ENCODE measurements at regions not wholly inside any gene's neighbourhood (a gene's known extent, or its start where the extent isn't known, plus 50 kb on each side); places are given as distances from the start of the nearest gene placed in this dataset.
"Not testable (repeated sequence)": the region's sequence is repeated elsewhere in the genome, so short reads cannot be mapped to it uniquely, and the experiment has no call there.

DNA sequence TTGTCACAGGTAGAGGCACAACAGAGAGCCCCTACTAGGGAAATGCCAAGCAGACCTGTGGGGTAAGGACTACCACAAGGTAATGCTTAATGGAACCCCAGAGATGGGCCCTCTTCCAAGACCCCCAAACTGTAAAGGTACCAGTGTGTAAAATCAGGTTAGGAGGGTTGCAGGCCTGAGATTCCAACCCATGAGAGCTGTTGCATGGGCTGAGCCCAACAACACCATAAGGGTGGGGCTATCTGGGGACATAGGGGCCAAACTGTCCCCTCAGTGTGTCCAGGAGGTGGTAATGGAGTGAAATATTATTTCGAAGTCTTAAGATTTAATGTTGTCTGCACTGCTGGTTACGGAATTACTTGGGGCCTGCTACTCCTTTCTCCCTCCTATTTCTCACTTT is 620.2 kb downstream of the ETNK1 start:
- no peak for DNase-seq (ENCODE audit: low read depth)
- TF ChIP-seq, protein P1, sequence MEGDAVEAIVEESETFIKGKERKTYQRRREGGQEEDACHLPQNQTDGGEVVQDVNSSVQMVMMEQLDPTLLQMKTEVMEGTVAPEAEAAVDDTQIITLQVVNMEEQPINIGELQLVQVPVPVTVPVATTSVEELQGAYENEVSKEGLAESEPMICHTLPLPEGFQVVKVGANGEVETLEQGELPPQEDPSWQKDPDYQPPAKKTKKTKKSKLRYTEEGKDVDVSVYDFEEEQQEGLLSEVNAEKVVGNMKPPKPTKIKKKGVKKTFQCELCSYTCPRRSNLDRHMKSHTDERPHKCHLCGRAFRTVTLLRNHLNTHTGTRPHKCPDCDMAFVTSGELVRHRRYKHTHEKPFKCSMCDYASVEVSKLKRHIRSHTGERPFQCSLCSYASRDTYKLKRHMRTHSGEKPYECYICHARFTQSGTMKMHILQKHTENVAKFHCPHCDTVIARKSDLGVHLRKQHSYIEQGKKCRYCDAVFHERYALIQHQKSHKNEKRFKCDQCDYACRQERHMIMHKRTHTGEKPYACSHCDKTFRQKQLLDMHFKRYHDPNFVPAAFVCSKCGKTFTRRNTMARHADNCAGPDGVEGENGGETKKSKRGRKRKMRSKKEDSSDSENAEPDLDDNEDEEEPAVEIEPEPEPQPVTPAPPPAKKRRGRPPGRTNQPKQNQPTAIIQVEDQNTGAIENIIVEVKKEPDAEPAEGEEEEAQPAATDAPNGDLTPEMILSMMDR (conservative IDR thresholded peaks at IDR 0.05; ENCODE audit: low read depth, low read length): no peak
- H3K4me3 ChIP-seq (ENCODE audit: low read depth, low read length): no peak overlapping the region

DNA sequence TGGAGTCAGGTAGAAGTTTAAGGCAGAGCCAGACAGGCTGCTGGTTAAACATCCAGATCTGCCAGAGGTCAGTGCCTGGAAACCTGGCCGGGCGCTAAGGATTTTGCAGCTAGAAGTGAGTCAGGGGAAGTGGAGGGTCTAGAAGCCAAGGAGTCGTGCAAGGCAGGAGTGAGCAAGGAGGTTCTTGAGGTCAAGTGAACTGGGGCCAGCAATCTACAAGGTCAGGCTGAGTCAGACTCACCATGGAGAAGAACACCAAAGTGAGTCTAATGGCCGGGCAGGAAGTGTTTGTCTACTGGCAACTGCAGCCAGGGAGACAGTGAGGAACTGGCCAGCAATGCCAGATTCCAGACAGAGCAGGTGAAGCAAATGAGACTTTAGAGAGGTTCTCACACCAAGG is 628.2 kb downstream of the ETNK1 start:
- TF ChIP-seq, protein P1 (conservative IDR thresholded peaks at IDR 0.05; ENCODE audit: low read depth, low read length): no peak
- no peak for DNase-seq (ENCODE audit: low read depth)
- H3K4me3 ChIP-seq (ENCODE audit: low read depth, low read length): no peak overlapping the region

DNA sequence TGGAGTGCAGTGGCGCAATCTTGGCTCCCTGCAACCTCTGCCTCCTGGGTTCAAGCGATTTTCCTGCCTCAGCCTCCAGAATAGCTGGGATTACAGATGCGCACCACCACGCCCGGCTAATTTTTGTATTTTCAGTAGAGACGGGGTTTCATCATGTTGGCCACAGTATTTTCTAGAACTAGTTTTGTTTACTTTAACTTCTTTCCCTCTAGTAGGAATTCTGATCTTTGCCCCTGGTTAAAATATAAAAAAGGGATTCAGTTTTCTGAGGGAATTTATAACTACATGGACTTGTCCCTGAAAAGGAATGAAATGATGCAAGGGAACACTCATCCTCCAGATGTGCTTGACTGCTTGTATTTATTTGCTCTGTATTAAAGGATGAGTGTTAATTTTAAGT is 628.9 kb downstream of the ETNK1 start:
- not testable (repeated sequence) for DNase-seq (ENCODE audit: low read depth); H3K4me3 ChIP-seq (ENCODE audit: low read depth, low read length)

DNA sequence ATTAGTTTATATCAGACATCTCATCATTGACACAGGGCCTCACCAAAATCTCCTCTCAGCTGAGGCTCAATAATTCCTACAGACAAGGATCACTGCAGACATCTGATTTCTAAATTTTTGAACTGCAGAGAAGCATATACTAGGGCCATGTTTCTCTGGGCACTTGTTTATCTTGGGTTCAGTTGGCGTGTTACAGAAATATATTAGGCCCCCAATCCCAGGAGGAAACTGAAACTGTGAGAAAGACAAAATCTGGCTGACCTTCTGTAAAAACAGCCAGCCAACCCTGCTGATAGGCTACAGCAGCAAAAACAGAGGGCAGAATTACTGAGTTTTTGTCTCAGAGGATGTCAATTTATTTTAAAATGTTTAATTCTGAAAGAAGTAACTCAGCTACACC is 634.6 kb downstream of the ETNK1 start:
- no peak for DNase-seq (ENCODE audit: low read depth)
- H3K4me3 ChIP-seq (ENCODE audit: low read depth, low read length): no peak overlapping the region
- TF ChIP-seq, protein P1 (conservative IDR thresholded peaks at IDR 0.05; ENCODE audit: low read depth, low read length): no peak

DNA sequence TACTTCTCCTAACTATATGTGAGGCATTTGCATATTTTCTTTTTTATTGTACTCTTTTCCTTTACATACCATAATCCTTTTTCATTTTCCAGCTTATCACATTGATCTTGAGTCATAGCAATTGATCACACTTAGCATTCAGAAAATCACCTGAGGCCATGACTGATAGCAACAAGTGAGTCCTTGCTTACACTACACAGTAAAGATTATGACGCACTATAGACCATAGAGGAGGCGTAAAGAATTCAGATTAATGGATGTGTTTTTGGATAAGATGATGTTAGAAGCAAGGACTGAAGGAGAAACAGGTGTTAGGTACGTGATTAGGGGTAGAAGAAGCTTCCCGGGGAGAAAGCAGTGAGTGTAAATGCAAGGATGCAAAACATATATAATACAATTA is 637.7 kb downstream of the ETNK1 start:
- DNase-seq (ENCODE audit: low read depth): no peak
- TF ChIP-seq, protein P1 (conservative IDR thresholded peaks at IDR 0.05; ENCODE audit: low read depth, low read length): no peak
- H3K4me3 ChIP-seq (ENCODE audit: low read depth, low read length): no peak overlapping the region

DNA sequence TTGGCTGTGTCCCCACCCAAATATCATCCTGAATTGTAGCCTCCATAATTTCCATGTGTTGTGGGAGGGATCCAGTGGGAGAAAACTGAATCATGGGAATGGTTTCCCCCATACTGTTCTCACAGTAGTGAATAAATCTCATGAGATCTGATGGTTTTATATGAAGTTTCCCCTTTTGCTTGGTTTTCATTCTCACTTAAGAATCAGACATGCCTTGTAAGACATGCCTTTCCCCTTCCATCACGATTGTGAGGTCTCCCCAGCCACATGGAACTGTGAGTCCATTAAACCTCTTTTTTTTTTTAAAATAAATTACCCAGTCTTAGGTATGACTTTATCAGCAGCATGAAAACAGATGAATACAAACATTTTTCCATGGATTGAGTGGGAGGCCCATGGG is 652.9 kb downstream of the ETNK1 start:
- H3K4me3 ChIP-seq (ENCODE audit: low read depth, low read length): no peak overlapping the region
- TF ChIP-seq, protein P1 (conservative IDR thresholded peaks at IDR 0.05; ENCODE audit: low read depth, low read length): no peak
- no peak for DNase-seq (ENCODE audit: low read depth)

DNA sequence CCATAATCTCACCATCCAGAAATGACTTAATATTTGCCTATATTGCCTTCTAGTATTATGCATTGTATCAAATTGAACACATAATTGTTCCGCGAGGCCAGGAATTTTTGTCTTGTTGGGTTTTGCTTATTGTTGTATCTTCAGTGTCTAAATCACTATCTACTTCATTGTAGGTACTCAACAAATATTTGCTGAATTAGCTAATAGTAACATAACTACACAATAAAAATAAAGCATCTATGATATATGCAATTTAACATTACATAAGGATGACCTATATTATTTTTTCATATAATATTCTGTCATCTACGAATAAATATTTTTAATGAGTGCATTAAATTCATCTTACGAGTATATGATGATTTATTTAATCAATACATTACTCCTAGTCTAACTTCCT is 656.3 kb downstream of the ETNK1 start:
- DNase-seq (ENCODE audit: low read depth): no peak
- no peak overlapping the region for H3K4me3 ChIP-seq (ENCODE audit: low read depth, low read length)
- TF ChIP-seq, protein P1 (conservative IDR thresholded peaks at IDR 0.05; ENCODE audit: low read depth, low read length): no peak

DNA sequence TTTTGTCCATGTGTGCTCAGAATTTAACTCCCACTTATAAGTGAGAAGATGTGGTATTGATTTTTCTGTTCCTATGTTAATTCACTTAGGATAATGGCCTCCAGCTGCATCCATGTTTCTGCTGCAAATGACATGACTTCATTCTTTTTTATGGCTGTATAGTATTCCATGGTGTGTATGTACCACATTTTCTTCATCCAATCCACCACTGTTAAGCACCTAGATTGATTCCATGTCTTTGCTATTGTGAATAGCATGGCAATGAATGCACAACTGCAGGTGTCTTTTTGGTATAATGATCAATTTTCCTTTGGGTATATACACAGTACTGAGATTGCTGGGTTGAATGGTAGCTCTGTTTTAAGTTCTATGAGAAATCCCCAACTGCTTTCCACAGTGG is 657.7 kb downstream of the ETNK1 start:
- H3K4me3 ChIP-seq (ENCODE audit: low read depth, low read length): no peak overlapping the region
- TF ChIP-seq, protein P1 (conservative IDR thresholded peaks at IDR 0.05; ENCODE audit: low read depth, low read length): no peak
- no peak for DNase-seq (ENCODE audit: low read depth)

DNA sequence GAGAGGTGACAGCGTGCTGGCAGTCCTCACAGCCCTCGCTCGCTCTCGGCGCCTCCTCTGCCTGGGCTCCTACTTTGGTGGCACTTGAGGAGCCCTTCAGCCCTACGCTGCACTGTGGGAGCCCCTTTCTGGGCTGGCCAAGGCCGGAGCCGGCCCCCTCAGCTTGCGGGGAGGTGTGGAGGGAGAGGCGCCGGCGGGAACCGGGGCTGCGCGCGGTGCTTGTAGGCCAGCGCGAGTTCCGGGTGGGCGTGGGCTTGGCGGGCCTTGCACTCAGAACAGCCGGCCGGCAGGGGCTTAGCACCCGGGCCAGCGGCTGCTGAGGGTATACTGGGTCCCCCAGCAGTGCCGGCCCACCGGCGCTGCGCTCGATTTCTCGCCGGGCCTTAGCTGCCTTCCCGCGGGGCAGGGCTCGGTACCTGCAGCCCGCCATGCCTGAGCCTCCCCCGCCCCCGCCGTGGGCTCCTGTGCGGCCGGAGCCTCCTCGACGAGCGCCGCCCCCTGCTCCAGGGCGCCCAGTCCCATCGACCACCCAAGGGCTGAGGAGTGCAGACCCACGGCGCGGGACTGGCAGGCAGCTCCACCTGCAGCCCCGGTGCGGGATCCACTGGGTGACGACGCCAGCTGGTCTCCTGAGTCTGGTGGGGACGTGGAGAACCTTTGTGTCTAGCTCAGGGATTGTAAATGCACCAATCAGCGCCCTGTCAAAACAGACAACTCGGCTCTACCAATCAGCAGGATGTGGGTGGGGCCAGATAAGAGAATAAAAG is 661.0 kb downstream of the ETNK1 start:
- not testable (repeated sequence) for DNase-seq (ENCODE audit: low read depth); H3K4me3 ChIP-seq (ENCODE audit: low read depth, low read length)
